Cardiac muscle cell (in vitro differentiated cells and primary cell): ENCODE measurements at regions not wholly inside any gene's neighbourhood (a gene's known extent, or its start where the extent isn't known, plus 50 kb on each side); places are given as distances from the start of the nearest gene placed in this dataset.

Experiments
- DNase-seq, 2 donors: peaks; one replicate each; pipeline versions ENCODE4 v3.0.0 to v3.0.0-alpha.2; 2010 to 2017; ENCODE audit warnings: low read depth in 1 of 2, low spot score in 1 of 2
- H3K27ac ChIP-seq: fragments of 200-600 bp; sonication (generic); 2 replicates; pipeline ENCODE4 v1.5.1; 2016
- H3K27me3 ChIP-seq: fragments of 200-600 bp; sonication (generic); 2 replicates; pipeline ENCODE4 v1.6.0; 2016; ENCODE audit warnings: control low read depth
- H3K36me3 ChIP-seq: fragments of 200-600 bp; sonication (generic); 2 replicates; pipeline ENCODE4 v1.5.1; 2016; ENCODE audit warnings: control low read depth
- H3K4me1 ChIP-seq: fragments of 200-600 bp; sonication (generic); 2 replicates; pipeline ENCODE4 v1.8.1; 2017; ENCODE audit warnings: low read depth, mild to moderate bottlenecking, mixed run types
- H3K4me3 ChIP-seq: fragments of 200-600 bp; sonication (generic); 2 replicates; pipeline ENCODE4 v1.5.1; 2016; ENCODE audit warnings: mild to moderate bottlenecking
- H3K9me3 ChIP-seq: fragments of 200-600 bp; sonication (generic); 2 replicates; pipeline ENCODE4 v1.5.1; 2017; ENCODE audit warnings: low read depth, mild to moderate bottlenecking, control low read depth
- TF ChIP-seq, protein P1 (sequence below): IDR thresholded peaks from 2 replicates; pipeline ENCODE4 v1.5.1; 2012; ENCODE audit warnings: low read depth, mild to moderate bottlenecking, low read length

DNA sequence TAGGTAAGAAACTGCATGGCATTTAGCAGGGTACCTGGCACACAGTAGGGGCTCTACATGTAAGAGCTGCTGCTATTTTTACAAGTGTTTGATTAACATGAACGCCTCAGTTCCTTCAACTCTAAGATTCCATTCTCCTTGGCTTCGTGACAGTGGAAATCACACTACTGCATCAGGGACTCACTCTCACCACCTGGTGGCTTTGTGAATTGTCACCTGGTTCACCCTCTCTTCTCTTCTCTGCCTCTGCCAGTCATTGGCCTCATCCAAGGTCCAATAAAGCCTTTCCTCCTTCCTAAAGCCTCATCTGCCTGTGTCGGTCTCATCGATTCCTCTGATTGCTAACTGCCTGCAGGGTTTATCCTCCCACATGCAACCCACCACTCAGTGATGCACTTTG is 476.4 kb downstream of the VRK1 start:
- no peak for DNase-seq
- no peak overlapping the region for H3K4me3 ChIP-seq
- no peak overlapping the region for H3K27ac ChIP-seq
- no peaks in the 10 kb centered on the region for H3K36me3 ChIP-seq
- no peaks in the 10 kb centered on the region for H3K9me3 ChIP-seq
- no peaks in the 10 kb centered on the region for H3K4me1 ChIP-seq
- TF ChIP-seq, protein P1, sequence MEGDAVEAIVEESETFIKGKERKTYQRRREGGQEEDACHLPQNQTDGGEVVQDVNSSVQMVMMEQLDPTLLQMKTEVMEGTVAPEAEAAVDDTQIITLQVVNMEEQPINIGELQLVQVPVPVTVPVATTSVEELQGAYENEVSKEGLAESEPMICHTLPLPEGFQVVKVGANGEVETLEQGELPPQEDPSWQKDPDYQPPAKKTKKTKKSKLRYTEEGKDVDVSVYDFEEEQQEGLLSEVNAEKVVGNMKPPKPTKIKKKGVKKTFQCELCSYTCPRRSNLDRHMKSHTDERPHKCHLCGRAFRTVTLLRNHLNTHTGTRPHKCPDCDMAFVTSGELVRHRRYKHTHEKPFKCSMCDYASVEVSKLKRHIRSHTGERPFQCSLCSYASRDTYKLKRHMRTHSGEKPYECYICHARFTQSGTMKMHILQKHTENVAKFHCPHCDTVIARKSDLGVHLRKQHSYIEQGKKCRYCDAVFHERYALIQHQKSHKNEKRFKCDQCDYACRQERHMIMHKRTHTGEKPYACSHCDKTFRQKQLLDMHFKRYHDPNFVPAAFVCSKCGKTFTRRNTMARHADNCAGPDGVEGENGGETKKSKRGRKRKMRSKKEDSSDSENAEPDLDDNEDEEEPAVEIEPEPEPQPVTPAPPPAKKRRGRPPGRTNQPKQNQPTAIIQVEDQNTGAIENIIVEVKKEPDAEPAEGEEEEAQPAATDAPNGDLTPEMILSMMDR = no peak
- H3K27me3 ChIP-seq = no peaks in the 10 kb centered on the region

DNA sequence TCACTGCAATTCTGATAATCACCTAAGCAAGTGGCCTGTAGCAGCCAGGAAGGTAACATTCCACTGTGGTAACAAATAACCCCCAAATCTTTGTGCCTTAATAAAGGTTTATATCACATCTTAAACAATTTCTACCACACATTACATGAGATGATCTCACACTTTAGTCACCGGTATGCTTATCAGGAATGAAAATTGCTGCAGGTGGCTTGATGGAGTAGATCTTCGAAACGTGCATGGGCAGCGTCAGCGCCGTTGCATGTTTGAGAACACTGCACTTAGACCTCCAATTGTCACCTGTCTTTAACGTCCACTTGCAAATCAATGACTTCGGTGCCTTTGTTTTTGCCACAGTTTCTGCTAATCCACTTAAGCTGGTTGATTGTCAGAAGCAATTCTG is 477.4 kb downstream of the VRK1 start:
- Histone ChIP-seq H3K4me3 (no peak overlapping the region), H3K27me3 (no peaks in the 10 kb centered on the region), H3K27ac (no peak overlapping the region), H3K36me3 (no peaks in the 10 kb centered on the region), H3K4me1 (no peaks in the 10 kb centered on the region), H3K9me3 (no peaks in the 10 kb centered on the region)
- no peak for DNase-seq
- TF ChIP-seq, protein P1 = no peak

DNA sequence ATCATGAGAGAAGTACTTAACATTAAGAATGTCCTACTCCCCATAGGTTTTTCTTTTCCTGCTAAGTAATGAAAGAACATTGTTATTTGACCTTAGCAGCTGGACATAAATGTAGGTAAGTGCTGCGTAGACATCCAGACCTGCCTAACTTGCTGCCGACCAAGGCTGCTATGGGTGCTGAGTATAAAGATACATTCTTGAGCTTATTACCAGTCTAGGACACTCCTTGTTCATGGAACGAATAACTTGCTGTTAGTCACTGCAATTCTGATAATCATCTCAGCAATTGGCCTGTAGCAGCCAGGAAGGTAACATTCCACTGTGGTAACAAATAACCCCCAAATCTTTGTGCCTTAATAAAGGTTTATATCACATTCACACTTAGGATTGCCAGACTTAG is 478.1 kb downstream of the VRK1 start:
- no peaks in the 10 kb centered on the region for H3K27me3 ChIP-seq

DNA sequence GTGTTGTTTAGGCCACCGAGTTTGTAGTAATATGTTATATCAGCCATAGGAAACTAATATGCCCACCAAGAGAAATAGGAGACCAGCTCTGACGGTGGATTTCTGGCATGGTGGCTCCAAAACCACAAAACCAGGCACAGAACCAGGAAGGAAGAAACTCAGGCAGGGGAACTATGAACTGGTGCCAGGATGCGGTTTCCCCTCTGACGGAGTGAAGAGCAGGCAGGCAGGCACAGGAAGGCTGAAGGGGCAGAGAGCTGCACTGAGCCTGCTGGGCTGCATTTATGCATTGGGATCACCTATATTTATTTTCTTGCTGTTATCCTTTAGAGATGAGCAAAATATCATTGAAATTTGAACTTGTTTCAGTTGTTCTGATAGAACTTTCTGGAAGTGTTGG is 479.4 kb downstream of the VRK1 start:
- no peaks in the 10 kb centered on the region for H3K9me3 ChIP-seq
- H3K27ac ChIP-seq = no peak overlapping the region
- H3K36me3 ChIP-seq = no peaks in the 10 kb centered on the region
- H3K4me1 ChIP-seq = no peaks in the 10 kb centered on the region
- no peak for DNase-seq
- H3K4me3 ChIP-seq = no peak overlapping the region
- TF ChIP-seq, protein P1 = no peak
- no peaks in the 10 kb centered on the region for H3K27me3 ChIP-seq

More for the DNA sequence above, 478.1 kb downstream of the VRK1 start:
- Histone ChIP-seq H3K36me3 (no peaks in the 10 kb centered on the region), H3K9me3 (no peaks in the 10 kb centered on the region), H3K27ac (no peak overlapping the region), H3K4me1 (no peaks in the 10 kb centered on the region), H3K4me3 (no peak overlapping the region)
- TF ChIP-seq, protein P1 = no peak
- DNase-seq = no peak

DNA sequence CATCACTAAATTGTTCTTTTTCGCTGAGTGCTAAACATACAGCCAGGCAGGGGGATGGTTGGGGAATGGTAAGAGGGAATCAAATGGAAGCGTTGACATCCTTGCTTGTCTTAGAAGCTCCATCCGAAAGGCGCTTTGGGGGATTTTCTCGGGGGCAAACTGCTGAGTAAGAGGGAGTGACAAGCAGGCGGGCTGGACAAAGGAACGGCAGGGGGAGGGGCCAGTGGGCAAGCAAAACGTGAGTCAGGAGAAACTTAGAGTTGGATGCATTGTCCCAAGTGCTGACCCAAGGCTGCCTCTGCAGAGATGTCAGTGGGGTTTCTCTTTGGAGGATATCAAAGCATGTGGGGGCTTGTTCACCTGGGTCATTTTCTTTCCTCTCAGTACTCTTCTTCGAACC is 480.5 kb downstream of the VRK1 start:
- Histone ChIP-seq H3K27ac (no peak overlapping the region), H3K9me3 (no peaks in the 10 kb centered on the region), H3K4me3 (no peak overlapping the region), H3K36me3 (no peaks in the 10 kb centered on the region), H3K27me3 (no peaks in the 10 kb centered on the region), H3K4me1 (no peaks in the 10 kb centered on the region)
- TF ChIP-seq, protein P1 = no peak
- no peak for DNase-seq

DNA sequence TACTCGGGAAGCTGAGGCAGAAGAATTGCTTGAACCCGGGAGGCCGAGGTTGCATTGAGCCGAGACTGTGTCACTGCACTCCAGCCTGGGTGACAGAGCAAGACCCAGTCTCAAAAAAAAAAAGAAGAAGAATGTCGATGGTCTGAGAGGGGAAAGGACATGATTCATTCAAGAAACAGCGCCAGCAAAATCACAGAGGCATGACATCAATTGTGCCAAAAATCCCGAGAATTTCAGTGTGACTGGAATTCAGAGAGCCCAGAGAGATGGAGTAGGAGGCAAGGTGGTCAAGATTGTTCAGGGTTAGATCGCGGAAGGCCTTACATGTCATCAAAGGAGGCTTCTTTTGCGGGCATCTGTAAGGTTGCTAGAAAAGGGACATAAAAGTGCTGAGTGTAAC is 483.3 kb downstream of the VRK1 start:
- Histone ChIP-seq H3K4me1 (no peaks in the 10 kb centered on the region), H3K36me3 (no peaks in the 10 kb centered on the region), H3K9me3 (no peaks in the 10 kb centered on the region), H3K27ac (no peak overlapping the region), H3K27me3 (no peaks in the 10 kb centered on the region), H3K4me3 (no peak overlapping the region)
- DNase-seq = no peak
- TF ChIP-seq, protein P1 = no peak
